GM12865 (cell line): ENCODE measurements at regions not wholly inside any gene's neighbourhood (a gene's known extent, or its start where the extent isn't known, plus 50 kb on each side); places are given as distances from the start of the nearest gene placed in this dataset.

Experiments
- DNase-seq: peaks from one replicate; pipeline ENCODE4 v3.0.0; 2010; ENCODE audit warnings: low read depth
- H3K4me3 ChIP-seq: 2 replicates; pipeline ENCODE4 v1.5.1; 2011; ENCODE audit warnings: mild to moderate bottlenecking, low read depth, low read length, control low read depth
- CTCF ChIP-seq: IDR thresholded peaks from 2 replicates; pipeline ENCODE4 v1.5.1; 2011; ENCODE audit warnings: low read length, control low read depth, low read depth, inconsistent platforms; ENCODE audit not compliant: insufficient read depth; ENCODE audit errors: missing control alignments

- H3K4me3 ChIP-seq = no peak overlapping the region
- no peak for TF ChIP-seq CTCF
- no peak for DNase-seq
These were observed 123.9 kb upstream of the SULT1C3 start for GRCh38 chr2:108115868-108116267.

- no peak for DNase-seq
- H3K4me3 ChIP-seq = no peak overlapping the region
- TF ChIP-seq CTCF = no peak
These were observed 120.8 kb upstream of the SULT1C3 start for GRCh38 chr2:108118996-108119395.

- H3K4me3 ChIP-seq = no peak overlapping the region
- DNase-seq = no peak
- no peak for TF ChIP-seq CTCF
These were observed 120.3 kb upstream of the SULT1C3 start for GRCh38 chr2:108119492-108119891.

GRCh38 chr2:108124736-108125495 lies 114.9 kb upstream of the SULT1C3 start:
- H3K4me3 ChIP-seq = no peak overlapping the region
- no peak for DNase-seq
- no peak for TF ChIP-seq CTCF

GRCh38 chr2:108125581-108125980 lies 114.2 kb upstream of the SULT1C3 start:
- H3K4me3 ChIP-seq = no peak overlapping the region
- TF ChIP-seq CTCF = no peak
- no peak for DNase-seq

GRCh38 chr2:108128249-108128648 lies 111.5 kb upstream of the SULT1C3 start:
- TF ChIP-seq CTCF = no peak
- DNase-seq = no peak
- no peak overlapping the region for H3K4me3 ChIP-seq

- DNase-seq = no peak
- H3K4me3 ChIP-seq = no peak overlapping the region
- TF ChIP-seq CTCF = no peak
These were observed 110.1 kb upstream of the SULT1C3 start for GRCh38 chr2:108129636-108130035.
